GM12865 (cell line): ENCODE measurements at regions not wholly inside any gene's neighbourhood (a gene's known extent, or its start where the extent isn't known, plus 50 kb on each side); places are given as distances from the start of the nearest gene placed in this dataset.

Experiments
- DNase-seq: peaks from one replicate; pipeline ENCODE4 v3.0.0; 2010; ENCODE audit warnings: low read depth
- H3K4me3 ChIP-seq: 2 replicates; pipeline ENCODE4 v1.5.1; 2011; ENCODE audit warnings: mild to moderate bottlenecking, low read depth, low read length, control low read depth
- CTCF ChIP-seq: IDR thresholded peaks from 2 replicates; pipeline ENCODE4 v1.5.1; 2011; ENCODE audit warnings: low read length, control low read depth, low read depth, inconsistent platforms; ENCODE audit not compliant: insufficient read depth; ENCODE audit errors: missing control alignments

GRCh38 chr17:15888436-15888835, 56.5 kb upstream of the ADORA2B start:
- TF ChIP-seq CTCF: no peak
- H3K4me3 ChIP-seq: no peak overlapping the region
- DNase-seq: no peak

GRCh38 chr17:15890279-15890892, 54.5 kb upstream of the ADORA2B start:
- TF ChIP-seq CTCF: no peak
- DNase-seq: no peak
- H3K4me3 ChIP-seq: no peak overlapping the region

GRCh38 chr17:15891318-15891717, 53.6 kb upstream of the ADORA2B start:
- TF ChIP-seq CTCF: no peak
- DNase-seq: no peak
- no peak overlapping the region for H3K4me3 ChIP-seq

- no peak for TF ChIP-seq CTCF
- DNase-seq: no peak
- no peak overlapping the region for H3K4me3 ChIP-seq
Observed at GRCh38 chr17:15892244-15892643, 52.7 kb upstream of the ADORA2B start.

GRCh38 chr17:15892731-15893657, 51.9 kb upstream of the ADORA2B start:
- no peak for TF ChIP-seq CTCF
- H3K4me3 ChIP-seq: no peak overlapping the region
- DNase-seq: no peak

- no peak overlapping the region for H3K4me3 ChIP-seq
- DNase-seq: no peak
- no peak for TF ChIP-seq CTCF
Observed at GRCh38 chr17:15893658-15894024, 51.3 kb upstream of the ADORA2B start.
